ENCODE measurements at regions not wholly inside any gene's neighbourhood (a gene's known extent, or its start where the extent isn't known, plus 50 kb on each side); places are given as distances from the start of the nearest gene placed in this dataset.

DNA sequence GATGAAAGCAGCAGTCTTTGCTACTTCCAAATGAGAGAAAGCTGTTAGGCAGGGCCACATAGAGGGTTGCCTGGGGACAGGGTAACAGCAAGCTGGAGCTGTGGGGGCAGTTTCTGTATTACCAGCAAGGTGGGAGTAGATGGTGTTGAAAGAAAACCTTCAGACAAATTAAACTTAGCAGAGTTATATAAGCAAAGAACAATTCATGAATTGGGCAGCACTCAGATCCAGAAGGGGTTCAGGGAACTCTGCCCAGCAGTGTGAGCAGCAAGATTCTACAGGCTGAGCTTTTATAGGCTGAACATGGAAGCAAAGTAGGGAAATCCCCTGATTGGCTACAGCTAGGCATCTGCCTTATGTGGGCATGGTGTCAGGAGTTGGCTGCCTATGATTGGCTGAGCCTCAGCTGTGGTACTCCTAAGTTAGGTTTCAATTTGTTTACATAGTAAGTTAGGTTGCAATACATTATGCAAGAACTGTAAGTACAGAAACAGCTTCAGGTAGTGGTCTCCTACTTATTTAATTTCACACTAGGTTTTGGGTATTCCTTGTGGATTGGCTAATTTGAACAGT, 64.1 kb upstream of the TMPRSS2 start:
- no peaks in the 10 kb centered on the region for H3K79me2 ChIP-seq (ENCODE audit: insufficient read depth, low read length)
- TF ChIP-seq CTCF (IDR thresholded peaks at IDR 0.05; ENCODE audit: low read length): no peak
- no peak for TF ChIP-seq EZH2 (IDR thresholded peaks at IDR 0.05; ENCODE audit: borderline replicate concordance, low read length)
- no peak overlapping the region for H2AFZ ChIP-seq (ENCODE audit: low read length)
- H3K4me3 ChIP-seq (ENCODE audit: low read depth, low read length, poor library complexity, severe bottlenecking): no peak overlapping the region
- H3F3A ChIP-seq (ENCODE audit: insufficient read depth, low read length): no peaks in the 10 kb centered on the region
- no peak overlapping the region for H3K9ac ChIP-seq (ENCODE audit: low read length)
- H3K4me2 ChIP-seq (ENCODE audit: low read length): no peak overlapping the region
- no peaks in the 10 kb centered on the region for H3K9me3 ChIP-seq (ENCODE audit: low read length)
- no peaks in the 10 kb centered on the region for H3K9me2 ChIP-seq (ENCODE audit: low read depth, low read length)
- H3K4me1 ChIP-seq (ENCODE audit: insufficient read depth, low read length, severe bottlenecking): no peaks in the 10 kb centered on the region
- no peaks in the 10 kb centered on the region for H3K36me3 ChIP-seq (ENCODE audit: insufficient read depth, low read length)
- no peaks in the 10 kb centered on the region for H3K27me3 ChIP-seq (ENCODE audit: insufficient read depth, low read length)
- no peaks in the 10 kb centered on the region for H4K20me1 ChIP-seq (ENCODE audit: insufficient read depth, low read length)
- H3K27ac ChIP-seq (ENCODE audit: low read depth, low read length, poor library complexity, severe bottlenecking): no peak overlapping the region

DNA sequence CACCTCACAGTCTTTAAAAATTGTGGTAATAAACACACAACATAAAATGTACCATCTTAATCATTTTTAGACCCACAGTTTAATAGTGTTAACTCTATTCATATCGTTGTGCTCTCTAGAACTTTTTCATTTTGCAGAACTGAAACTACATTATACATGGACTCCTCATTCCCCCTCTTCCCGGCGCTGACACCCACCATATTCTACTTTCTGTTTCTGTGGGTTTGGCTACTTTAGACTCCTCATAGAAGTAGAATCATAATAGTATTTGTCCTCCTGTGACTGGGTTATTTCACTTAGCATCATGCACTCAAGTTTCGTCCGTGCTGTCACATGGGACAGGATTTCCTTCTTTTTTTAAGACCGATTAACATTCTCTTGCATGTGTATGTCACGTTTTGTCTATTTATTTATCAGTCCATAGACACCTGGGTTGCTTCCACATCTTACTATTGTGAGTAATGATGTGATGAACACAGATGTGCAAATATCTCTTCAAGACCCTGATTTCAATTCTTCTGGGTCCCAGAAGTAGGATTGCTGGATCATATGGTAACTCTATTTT, 62.9 kb upstream of the TMPRSS2 start:
- Histone ChIP-seq H3K4me1 (ENCODE audit: insufficient read depth, low read length, severe bottlenecking) (no peaks in the 10 kb centered on the region), H3F3A (ENCODE audit: insufficient read depth, low read length) (no peaks in the 10 kb centered on the region), H3K4me3 (ENCODE audit: low read depth, low read length, poor library complexity, severe bottlenecking) (no peak overlapping the region), H3K36me3 (ENCODE audit: insufficient read depth, low read length) (no peaks in the 10 kb centered on the region), H3K4me2 (ENCODE audit: low read length) (no peak overlapping the region), H3K9me3 (ENCODE audit: low read length) (no peaks in the 10 kb centered on the region), H3K27ac (ENCODE audit: low read depth, low read length, poor library complexity, severe bottlenecking) (no peak overlapping the region), H3K9ac (ENCODE audit: low read length) (no peak overlapping the region), H3K27me3 (ENCODE audit: insufficient read depth, low read length) (no peaks in the 10 kb centered on the region), H3K9me2 (ENCODE audit: low read depth, low read length) (no peaks in the 10 kb centered on the region), H3K79me2 (ENCODE audit: insufficient read depth, low read length) (no peaks in the 10 kb centered on the region), H4K20me1 (ENCODE audit: insufficient read depth, low read length) (no peaks in the 10 kb centered on the region), H2AFZ (ENCODE audit: low read length) (no peak overlapping the region)
- TF ChIP-seq CTCF (IDR thresholded peaks at IDR 0.05; ENCODE audit: low read length) (no peak), EZH2 (IDR thresholded peaks at IDR 0.05; ENCODE audit: borderline replicate concordance, low read length) (no peak)

GRCh38 chr21:41568606-41569385, 60.8 kb upstream of the TMPRSS2 start:
- H3K27me3 ChIP-seq (ENCODE audit: insufficient read depth, low read length): no peaks in the 10 kb centered on the region
- H3K36me3 ChIP-seq (ENCODE audit: insufficient read depth, low read length): no peaks in the 10 kb centered on the region
- TF ChIP-seq CTCF (IDR thresholded peaks at IDR 0.05; ENCODE audit: low read length): no peak
- TF ChIP-seq EZH2 (IDR thresholded peaks at IDR 0.05; ENCODE audit: borderline replicate concordance, low read length): no peak
- H3K9me3 ChIP-seq (ENCODE audit: low read length): no peaks in the 10 kb centered on the region
- no peak overlapping the region for H3K9ac ChIP-seq (ENCODE audit: low read length)
- no peaks in the 10 kb centered on the region for H3K79me2 ChIP-seq (ENCODE audit: insufficient read depth, low read length)
- H3F3A ChIP-seq (ENCODE audit: insufficient read depth, low read length): no peaks in the 10 kb centered on the region
- no peaks in the 10 kb centered on the region for H3K9me2 ChIP-seq (ENCODE audit: low read depth, low read length)
- H3K4me2 ChIP-seq (ENCODE audit: low read length): no peak overlapping the region
- no peaks in the 10 kb centered on the region for H4K20me1 ChIP-seq (ENCODE audit: insufficient read depth, low read length)
- no peaks in the 10 kb centered on the region for H3K4me1 ChIP-seq (ENCODE audit: insufficient read depth, low read length, severe bottlenecking)
- no peak overlapping the region for H3K27ac ChIP-seq (ENCODE audit: low read depth, low read length, poor library complexity, severe bottlenecking)
- H3K4me3 ChIP-seq (ENCODE audit: low read depth, low read length, poor library complexity, severe bottlenecking): no peak overlapping the region
- no peak overlapping the region for H2AFZ ChIP-seq (ENCODE audit: low read length)

Data from OCI-LY1 (cell line).